ENCODE measurements at regions not wholly inside any gene's neighbourhood (a gene's known extent, or its start where the extent isn't known, plus 50 kb on each side); places are given as distances from the start of the nearest gene placed in this dataset.

DNA sequence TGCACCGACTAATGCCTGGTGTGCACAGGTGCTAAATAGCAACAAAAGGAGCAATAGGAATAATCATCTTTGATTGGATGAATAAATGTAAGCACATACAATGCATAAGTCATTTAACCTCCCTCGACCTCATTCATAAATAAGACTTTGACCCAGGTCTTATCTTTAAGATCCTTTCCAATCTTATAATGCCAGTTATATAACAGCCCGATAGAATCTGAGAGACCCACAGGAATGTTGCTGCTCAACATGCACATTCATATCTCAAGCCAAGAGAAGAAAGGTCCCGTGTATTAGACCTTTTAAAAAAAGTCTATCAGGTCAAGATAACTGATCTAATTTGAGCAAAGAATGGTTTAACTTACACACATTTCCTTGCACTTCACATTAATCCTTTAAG, 146.8 kb upstream of the SOX9 start:
- Histone ChIP-seq H3K4me1 (ENCODE audit: control insufficient read depth, insufficient read depth, low read length, poor library complexity, severe bottlenecking) (no peaks in the 10 kb centered on the region), H3K27ac (ENCODE audit: insufficient read depth, low read length, poor library complexity, severe bottlenecking) (no peak overlapping the region), H3K9me3 (ENCODE audit: control insufficient read depth, low read length) (no peaks in the 10 kb centered on the region), H3K4me3 (ENCODE audit: insufficient read depth, low read depth, low read length, poor library complexity, severe bottlenecking) (no peak overlapping the region), H3K36me3 (ENCODE audit: control insufficient read depth, insufficient read depth, low read length) (no peaks in the 10 kb centered on the region), H3K27me3 (replicated peaks; ENCODE audit: control insufficient read depth, insufficient read depth, low read length, poor library complexity, severe bottlenecking) (no peaks in the 10 kb centered on the region)
- DNase-seq, result no peak

DNA sequence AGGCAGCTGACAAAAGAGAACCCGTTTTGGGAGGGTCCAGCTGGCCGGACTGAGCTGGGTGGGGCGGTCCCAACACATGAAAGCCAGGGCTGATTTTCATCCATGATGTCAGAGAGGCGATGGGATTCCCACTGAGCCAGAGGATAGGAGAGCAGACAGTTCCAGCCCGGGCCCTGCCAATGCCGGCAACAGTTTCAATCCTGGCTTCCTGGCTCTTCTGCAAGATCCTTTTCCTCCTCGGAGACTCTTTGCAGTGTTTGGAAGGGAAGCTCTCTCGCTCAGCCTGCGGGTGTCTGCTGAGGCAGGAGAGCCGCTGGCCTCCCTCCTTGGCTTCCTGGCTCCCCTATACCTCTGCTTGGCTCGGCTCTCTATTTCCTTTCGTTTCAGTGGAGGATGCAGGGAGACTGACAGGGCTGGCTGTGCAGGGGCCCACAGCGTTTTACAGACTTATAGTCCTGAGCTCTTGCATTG, 145.5 kb upstream of the SOX9 start:
- DNase-seq, result no peak

DNA sequence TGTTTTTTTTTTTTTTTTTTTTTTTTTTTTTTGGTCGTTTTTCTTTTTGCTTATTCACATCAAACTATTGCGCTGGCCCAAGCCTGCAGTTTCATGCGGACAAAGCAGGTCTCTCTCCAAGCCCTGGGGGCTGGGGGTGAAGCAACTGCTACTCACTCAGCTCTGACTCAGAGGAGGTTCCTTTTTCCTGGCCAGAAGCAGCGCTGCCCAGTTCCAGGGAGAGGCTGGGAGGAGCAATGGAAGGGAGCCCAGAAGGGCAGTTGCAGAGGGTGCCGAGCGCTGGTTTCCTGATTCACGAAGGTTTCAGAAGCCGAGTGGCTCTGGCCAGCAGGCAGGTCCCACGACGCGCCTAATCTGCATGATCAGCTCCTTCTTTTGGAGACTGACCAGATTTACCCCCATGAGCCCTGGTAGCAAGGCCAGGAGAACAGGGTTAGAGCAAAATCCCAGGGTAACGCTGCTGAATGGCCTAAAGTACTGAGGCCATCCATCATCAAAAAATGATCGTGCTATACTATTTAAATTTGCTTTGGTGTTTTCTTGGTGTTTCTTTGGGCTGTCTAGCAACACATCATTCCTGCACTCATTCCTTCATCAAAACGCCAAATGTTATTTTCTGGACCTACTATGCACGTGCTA, 144.7 kb upstream of the SOX9 start:
- no peaks in the 10 kb centered on the region for H3K27me3 ChIP-seq (replicated peaks; ENCODE audit: control insufficient read depth, insufficient read depth, low read length, poor library complexity, severe bottlenecking)
- no peaks in the 10 kb centered on the region for H3K36me3 ChIP-seq (ENCODE audit: control insufficient read depth, insufficient read depth, low read length)
- H3K9me3 ChIP-seq (ENCODE audit: control insufficient read depth, low read length), result no peaks in the 10 kb centered on the region
- H3K4me1 ChIP-seq (ENCODE audit: control insufficient read depth, insufficient read depth, low read length, poor library complexity, severe bottlenecking), result no peaks in the 10 kb centered on the region
- no peak overlapping the region for H3K4me3 ChIP-seq (ENCODE audit: insufficient read depth, low read depth, low read length, poor library complexity, severe bottlenecking)
- no peak for DNase-seq
- H3K27ac ChIP-seq (ENCODE audit: insufficient read depth, low read length, poor library complexity, severe bottlenecking), result no peak overlapping the region

More for the DNA sequence above, 145.5 kb upstream of the SOX9 start:
- no peaks in the 10 kb centered on the region for H3K36me3 ChIP-seq (ENCODE audit: control insufficient read depth, insufficient read depth, low read length)
- no peaks in the 10 kb centered on the region for H3K9me3 ChIP-seq (ENCODE audit: control insufficient read depth, low read length)
- H3K4me1 ChIP-seq (ENCODE audit: control insufficient read depth, insufficient read depth, low read length, poor library complexity, severe bottlenecking), result no peaks in the 10 kb centered on the region
- no peak overlapping the region for H3K4me3 ChIP-seq (ENCODE audit: insufficient read depth, low read depth, low read length, poor library complexity, severe bottlenecking)
- no peak overlapping the region for H3K27ac ChIP-seq (ENCODE audit: insufficient read depth, low read length, poor library complexity, severe bottlenecking)
- no peaks in the 10 kb centered on the region for H3K27me3 ChIP-seq (replicated peaks; ENCODE audit: control insufficient read depth, insufficient read depth, low read length, poor library complexity, severe bottlenecking)

DNA sequence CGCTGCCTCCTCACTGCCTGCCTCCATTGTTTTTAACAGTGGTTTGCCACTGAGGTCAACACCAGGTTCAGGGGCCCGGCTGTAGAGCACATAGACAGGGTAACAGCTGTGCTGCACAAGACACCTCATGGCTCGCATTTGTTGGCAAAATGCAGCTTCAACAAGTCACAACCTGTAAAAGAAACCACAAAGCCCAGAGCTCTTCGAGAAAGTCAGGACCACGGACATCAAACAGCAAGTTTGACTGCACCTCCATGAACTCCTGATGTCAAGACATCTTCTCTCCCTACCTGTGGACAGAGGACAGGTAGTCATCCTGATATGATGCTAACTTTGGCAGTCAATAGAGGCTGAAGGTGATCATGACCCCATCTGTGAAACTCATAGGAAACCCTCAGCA, 142.4 kb upstream of the SOX9 start:
- Histone ChIP-seq H3K4me1 (ENCODE audit: control insufficient read depth, insufficient read depth, low read length, poor library complexity, severe bottlenecking) (no peaks in the 10 kb centered on the region), H3K4me3 (ENCODE audit: insufficient read depth, low read depth, low read length, poor library complexity, severe bottlenecking) (no peak overlapping the region), H3K27me3 (replicated peaks; ENCODE audit: control insufficient read depth, insufficient read depth, low read length, poor library complexity, severe bottlenecking) (no peaks in the 10 kb centered on the region), H3K27ac (ENCODE audit: insufficient read depth, low read length, poor library complexity, severe bottlenecking) (no peak overlapping the region), H3K36me3 (ENCODE audit: control insufficient read depth, insufficient read depth, low read length) (no peaks in the 10 kb centered on the region), H3K9me3 (ENCODE audit: control insufficient read depth, low read length) (no peaks in the 10 kb centered on the region)
- DNase-seq, result no peak

DNA sequence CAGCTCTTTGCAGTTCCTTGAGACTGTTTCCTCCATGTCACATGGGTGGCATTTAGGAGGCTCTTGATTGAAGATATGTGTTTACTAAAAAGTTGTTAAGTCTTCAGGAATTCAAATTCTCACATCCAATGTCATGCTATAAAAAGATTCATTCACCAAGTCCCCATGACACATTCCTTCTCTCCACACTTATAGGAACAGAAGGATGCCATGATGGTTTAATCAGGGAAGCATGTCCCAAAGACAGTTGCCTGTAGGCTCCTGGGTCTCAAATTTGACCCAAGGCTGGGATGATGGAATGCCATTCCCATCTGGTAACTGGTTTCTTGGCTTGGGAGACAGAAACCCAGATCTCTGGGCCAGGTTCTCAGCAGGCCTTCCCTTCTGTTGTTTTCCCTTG, 140.6 kb upstream of the SOX9 start:
- H3K36me3 ChIP-seq (ENCODE audit: control insufficient read depth, insufficient read depth, low read length), result no peaks in the 10 kb centered on the region
- no peaks in the 10 kb centered on the region for H3K27me3 ChIP-seq (replicated peaks; ENCODE audit: control insufficient read depth, insufficient read depth, low read length, poor library complexity, severe bottlenecking)
- H3K4me3 ChIP-seq (ENCODE audit: insufficient read depth, low read depth, low read length, poor library complexity, severe bottlenecking), result no peak overlapping the region
- no peak overlapping the region for H3K27ac ChIP-seq (ENCODE audit: insufficient read depth, low read length, poor library complexity, severe bottlenecking)
- no peaks in the 10 kb centered on the region for H3K4me1 ChIP-seq (ENCODE audit: control insufficient read depth, insufficient read depth, low read length, poor library complexity, severe bottlenecking)
- no peak for DNase-seq
- H3K9me3 ChIP-seq (ENCODE audit: control insufficient read depth, low read length), result no peaks in the 10 kb centered on the region

DNA sequence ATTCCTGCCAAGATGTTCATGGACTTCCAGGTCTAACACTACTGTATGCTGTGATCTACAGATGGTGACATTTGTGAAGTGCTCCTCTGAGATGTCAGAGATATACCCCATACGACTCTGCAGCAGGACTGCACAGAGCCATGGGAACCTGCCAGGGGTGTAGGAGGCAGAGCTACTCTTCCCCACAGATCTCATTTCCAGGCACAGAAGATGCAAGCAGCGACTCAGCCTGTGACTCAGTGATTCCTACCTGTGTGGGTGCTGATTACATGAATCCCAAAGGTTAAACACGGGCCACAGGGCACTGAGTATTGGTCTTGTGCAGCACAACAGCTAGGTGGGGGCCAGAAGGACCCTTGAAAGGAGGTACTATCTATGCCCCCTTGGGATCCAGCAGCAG, 137.0 kb upstream of the SOX9 start:
- Histone ChIP-seq H3K27ac (ENCODE audit: insufficient read depth, low read length, poor library complexity, severe bottlenecking) (no peak overlapping the region), H3K27me3 (replicated peaks; ENCODE audit: control insufficient read depth, insufficient read depth, low read length, poor library complexity, severe bottlenecking) (no peaks in the 10 kb centered on the region), H3K36me3 (ENCODE audit: control insufficient read depth, insufficient read depth, low read length) (no peaks in the 10 kb centered on the region), H3K4me3 (ENCODE audit: insufficient read depth, low read depth, low read length, poor library complexity, severe bottlenecking) (no peak overlapping the region), H3K4me1 (ENCODE audit: control insufficient read depth, insufficient read depth, low read length, poor library complexity, severe bottlenecking) (no peaks in the 10 kb centered on the region), H3K9me3 (ENCODE audit: control insufficient read depth, low read length) (no peaks in the 10 kb centered on the region)
- no peak for DNase-seq

DNA sequence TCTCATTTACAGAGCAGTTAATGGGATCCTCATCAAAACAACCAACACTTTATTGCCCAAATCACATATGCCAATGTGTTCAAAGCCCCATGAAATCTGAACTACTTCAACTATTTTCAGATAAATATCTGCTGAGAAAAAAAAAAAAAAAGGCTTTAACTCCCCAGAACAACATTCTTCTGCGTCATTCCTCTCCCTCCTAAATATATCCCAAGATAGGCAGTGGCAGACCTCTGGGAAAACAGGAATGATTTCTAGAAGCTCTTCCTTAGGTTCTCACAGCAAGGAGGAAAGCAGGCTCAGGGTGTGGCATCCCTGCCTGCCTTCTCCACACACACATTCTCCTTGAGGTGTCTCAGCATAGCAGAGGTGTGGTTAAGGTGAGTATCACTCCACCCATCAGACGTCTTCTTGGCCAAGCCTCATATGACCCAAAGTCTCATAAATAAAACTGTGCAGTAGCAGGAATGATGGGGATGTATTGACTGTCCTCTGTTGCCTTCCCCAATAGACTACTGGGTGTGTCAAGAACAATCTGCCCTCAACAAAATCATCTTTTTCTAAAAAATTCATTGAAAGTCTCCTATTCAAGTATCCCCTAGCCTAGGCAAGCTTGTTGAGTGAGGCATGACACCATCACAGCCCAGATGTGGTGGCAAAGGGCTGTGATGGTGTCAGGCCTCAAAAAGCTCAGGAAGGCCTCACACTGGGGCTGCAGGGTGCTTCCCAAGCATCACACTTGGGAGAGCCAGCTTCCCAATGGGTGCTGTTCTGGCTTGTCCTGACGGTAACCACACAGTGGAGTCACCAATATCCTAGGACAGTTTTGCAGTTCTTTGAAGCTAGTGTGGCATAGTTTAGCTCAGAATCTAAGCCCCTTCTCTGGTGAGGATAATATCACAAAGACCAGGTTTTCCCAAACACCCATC, 135.4 kb upstream of the SOX9 start:
- Histone ChIP-seq H3K4me3 (ENCODE audit: insufficient read depth, low read depth, low read length, poor library complexity, severe bottlenecking) (no peak overlapping the region), H3K36me3 (ENCODE audit: control insufficient read depth, insufficient read depth, low read length) (no peaks in the 10 kb centered on the region), H3K27me3 (replicated peaks; ENCODE audit: control insufficient read depth, insufficient read depth, low read length, poor library complexity, severe bottlenecking) (no peaks in the 10 kb centered on the region), H3K4me1 (ENCODE audit: control insufficient read depth, insufficient read depth, low read length, poor library complexity, severe bottlenecking) (no peaks in the 10 kb centered on the region), H3K27ac (ENCODE audit: insufficient read depth, low read length, poor library complexity, severe bottlenecking) (no peak overlapping the region), H3K9me3 (ENCODE audit: control insufficient read depth, low read length) (no peaks in the 10 kb centered on the region)
- DNase-seq, result no peak

DNA sequence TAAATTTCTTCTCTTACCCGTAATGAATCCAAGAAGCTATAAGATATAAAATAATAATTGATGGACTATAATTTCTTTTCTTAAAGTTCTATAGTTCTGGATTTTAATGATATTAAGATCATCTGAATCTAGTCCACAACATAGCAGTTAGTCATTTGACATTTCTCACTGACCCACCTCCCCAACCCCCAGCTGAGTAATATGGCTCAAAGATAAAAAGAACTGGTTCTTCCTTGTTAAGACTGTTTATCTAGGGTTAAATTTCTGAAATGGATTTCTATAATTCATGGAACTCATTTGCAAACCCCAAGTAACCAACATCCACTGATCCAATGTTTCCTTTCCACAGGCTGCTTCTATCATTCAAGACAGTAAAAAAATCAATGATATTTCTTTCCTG, 133.9 kb upstream of the SOX9 start:
- Histone ChIP-seq H3K4me3 (ENCODE audit: insufficient read depth, low read depth, low read length, poor library complexity, severe bottlenecking) (no peak overlapping the region), H3K27me3 (replicated peaks; ENCODE audit: control insufficient read depth, insufficient read depth, low read length, poor library complexity, severe bottlenecking) (no peaks in the 10 kb centered on the region), H3K27ac (ENCODE audit: insufficient read depth, low read length, poor library complexity, severe bottlenecking) (no peak overlapping the region), H3K4me1 (ENCODE audit: control insufficient read depth, insufficient read depth, low read length, poor library complexity, severe bottlenecking) (no peaks in the 10 kb centered on the region), H3K36me3 (ENCODE audit: control insufficient read depth, insufficient read depth, low read length) (no peaks in the 10 kb centered on the region), H3K9me3 (ENCODE audit: control insufficient read depth, low read length) (no peaks in the 10 kb centered on the region)
- no peak for DNase-seq

DNA sequence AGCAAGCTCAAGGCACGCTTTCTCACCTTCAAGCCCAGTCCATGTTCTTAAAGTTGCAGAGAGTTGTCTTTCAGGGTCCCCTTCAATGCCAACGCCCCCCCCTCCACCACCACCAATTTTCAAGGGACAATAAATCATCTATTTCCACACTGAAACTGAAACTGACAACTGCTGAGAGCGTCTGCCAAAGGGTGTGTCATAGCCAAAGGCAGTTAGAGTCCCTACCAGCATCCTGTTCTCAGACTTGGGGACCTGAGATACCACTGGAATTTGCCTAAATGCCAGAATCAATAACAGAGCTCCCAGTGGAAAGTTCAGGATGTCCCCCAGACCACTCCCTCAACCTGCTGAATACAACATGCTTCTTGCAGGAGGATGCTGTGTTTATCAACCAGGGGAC, 133.2 kb upstream of the SOX9 start:
- no peaks in the 10 kb centered on the region for H3K9me3 ChIP-seq (ENCODE audit: control insufficient read depth, low read length)
- DNase-seq, result no peak
- no peaks in the 10 kb centered on the region for H3K4me1 ChIP-seq (ENCODE audit: control insufficient read depth, insufficient read depth, low read length, poor library complexity, severe bottlenecking)
- no peaks in the 10 kb centered on the region for H3K27me3 ChIP-seq (replicated peaks; ENCODE audit: control insufficient read depth, insufficient read depth, low read length, poor library complexity, severe bottlenecking)
- H3K27ac ChIP-seq (ENCODE audit: insufficient read depth, low read length, poor library complexity, severe bottlenecking), result no peak overlapping the region
- no peaks in the 10 kb centered on the region for H3K36me3 ChIP-seq (ENCODE audit: control insufficient read depth, insufficient read depth, low read length)
- H3K4me3 ChIP-seq (ENCODE audit: insufficient read depth, low read depth, low read length, poor library complexity, severe bottlenecking), result no peak overlapping the region

DNA sequence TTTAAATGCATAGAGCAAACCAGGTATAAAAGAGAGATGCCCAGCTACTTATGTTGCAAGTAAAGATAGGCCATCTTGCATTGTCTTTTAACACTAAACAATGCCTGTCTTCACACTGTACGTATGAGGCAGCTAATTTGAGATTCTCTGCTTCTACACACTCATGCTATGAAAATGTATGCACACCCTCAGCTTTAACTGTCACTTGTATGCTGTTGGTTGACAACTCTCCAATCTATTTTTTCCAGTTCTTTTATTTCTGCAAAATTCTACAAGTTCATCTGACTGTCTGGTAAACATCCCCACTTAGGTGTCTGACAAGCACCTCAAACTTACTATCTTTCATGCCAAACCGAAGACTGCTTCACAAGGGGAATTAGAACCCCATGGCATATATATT, 131.7 kb upstream of the SOX9 start:
- no peak overlapping the region for H3K4me3 ChIP-seq (ENCODE audit: insufficient read depth, low read depth, low read length, poor library complexity, severe bottlenecking)
- no peaks in the 10 kb centered on the region for H3K9me3 ChIP-seq (ENCODE audit: control insufficient read depth, low read length)
- H3K4me1 ChIP-seq (ENCODE audit: control insufficient read depth, insufficient read depth, low read length, poor library complexity, severe bottlenecking), result no peaks in the 10 kb centered on the region
- no peak for DNase-seq
- H3K36me3 ChIP-seq (ENCODE audit: control insufficient read depth, insufficient read depth, low read length), result no peaks in the 10 kb centered on the region
- no peak overlapping the region for H3K27ac ChIP-seq (ENCODE audit: insufficient read depth, low read length, poor library complexity, severe bottlenecking)
- H3K27me3 ChIP-seq (replicated peaks; ENCODE audit: control insufficient read depth, insufficient read depth, low read length, poor library complexity, severe bottlenecking), result no peaks in the 10 kb centered on the region
